Loucy (cell line): ENCODE measurements at regions not wholly inside any gene's neighbourhood (a gene's known extent, or its start where the extent isn't known, plus 50 kb on each side); places are given as distances from the start of the nearest gene placed in this dataset.

Experiments used
- H2AFZ ChIP-seq: fragments of 200-600 bp; sonication (generic); 2 replicates; pipeline ENCODE4 v1.6.0; 2016; ENCODE audit warnings: antibody characterized with exemption, mild to moderate bottlenecking, low read length, moderate library complexity
- H3F3A ChIP-seq: fragments of 200-600 bp; 2 replicates; pipeline ENCODE4 v1.6.0; 2016; ENCODE audit warnings: antibody characterized with exemption, low read depth, mild to moderate bottlenecking
- H3K27me3 ChIP-seq: fragments of 200-600 bp; sonication (generic); 2 replicates; pipeline ENCODE4 v1.6.1; 2014; ENCODE audit warnings: low read length, mild to moderate bottlenecking; ENCODE audit not compliant: insufficient read depth, poor library complexity, severe bottlenecking
- H3K36me3 ChIP-seq: fragments of 200-600 bp; sonication (generic); 2 replicates; pipeline ENCODE4 v1.6.1; 2016; ENCODE audit warnings: low read length; ENCODE audit not compliant: insufficient read depth
- H3K4me1 ChIP-seq: fragments of 200-600 bp; sonication (generic); 2 replicates; pipeline ENCODE4 v1.5.1; 2014; ENCODE audit warnings: low read length, mild to moderate bottlenecking; ENCODE audit not compliant: insufficient read depth, poor library complexity, severe bottlenecking
- H3K4me2 ChIP-seq: fragments of 200-600 bp; sonication (generic); 2 replicates; pipeline ENCODE4 v1.6.0; 2014; ENCODE audit warnings: antibody characterized with exemption, low read length, low read depth, mild to moderate bottlenecking; ENCODE audit not compliant: poor library complexity, severe bottlenecking
- H3K4me3 ChIP-seq: fragments of 200-600 bp; sonication (generic); 2 replicates; pipeline ENCODE4 v1.5.1; 2014; ENCODE audit warnings: low read length, mild to moderate bottlenecking, mixed read lengths; ENCODE audit not compliant: poor library complexity, severe bottlenecking
- H3K79me2 ChIP-seq: fragments of 200-600 bp; sonication (generic); 2 replicates; pipeline ENCODE4 v1.6.1; 2014; ENCODE audit warnings: low read length; ENCODE audit not compliant: insufficient read depth
- H3K9ac ChIP-seq: fragments of 200-600 bp; sonication (generic); 2 replicates; pipeline ENCODE4 v1.6.0; 2014; ENCODE audit warnings: mild to moderate bottlenecking, low read depth, low read length, moderate library complexity; ENCODE audit not compliant: poor library complexity, severe bottlenecking
- H3K9me2 ChIP-seq: fragments of 200-600 bp; sonication (generic); replicated peaks from 2 replicates; pipeline ENCODE4 v1.6.1; 2016; ENCODE audit warnings: low read depth, low read length, mixed read lengths
- H3K9me3 ChIP-seq: fragments of 200-600 bp; sonication (generic); 2 replicates; pipeline ENCODE4 v1.6.1; 2014; ENCODE audit warnings: mild to moderate bottlenecking, antibody characterized with exemption, low read length, low read depth; ENCODE audit not compliant: insufficient read depth
- H4K20me1 ChIP-seq: fragments of 200-600 bp; sonication (generic); 2 replicates; pipeline ENCODE4 v1.6.0; 2014; ENCODE audit warnings: antibody characterized with exemption, low read length, mild to moderate bottlenecking; ENCODE audit not compliant: insufficient read depth, poor library complexity, severe bottlenecking
- EZH2phosphoT487 ChIP-seq: fragments of 200-600 bp; IDR thresholded peaks from 2 replicates; pipeline ENCODE4 v1.6.1; 2018; ENCODE audit warnings: antibody characterized with exemption, mild to moderate bottlenecking, moderate library complexity, borderline replicate concordance
- TF ChIP-seq, protein P1 (sequence below): fragments of 200-600 bp; sonication (generic); conservative IDR thresholded peaks from 2 replicates; pipeline ENCODE4 v1.5.1; 2014; ENCODE audit warnings: mild to moderate bottlenecking, antibody characterized with exemption, low read length

DNA sequence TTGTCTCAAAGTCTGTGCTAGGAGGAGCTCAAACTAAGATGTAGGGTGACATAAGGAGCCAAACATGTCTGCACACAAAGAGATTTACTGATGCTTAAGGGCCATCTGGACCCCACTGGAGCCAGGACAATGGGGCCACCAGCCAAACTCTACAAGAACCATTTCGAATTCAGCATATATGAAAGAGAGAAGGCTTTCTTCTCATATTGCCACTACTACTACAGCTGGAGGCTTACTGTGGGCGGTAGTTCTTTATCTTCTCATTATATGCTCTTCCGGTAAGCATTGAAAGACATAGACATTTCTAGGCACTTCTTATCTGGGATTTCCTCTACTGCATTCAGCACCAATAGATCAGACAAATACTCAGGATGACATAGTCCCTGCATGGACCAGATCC lies 404.4 kb upstream of the PROK2 start:
- Histone ChIP-seq H3K27me3 (no peaks in the 10 kb centered on the region), H3K36me3 (no peaks in the 10 kb centered on the region), H3K4me1 (no peaks in the 10 kb centered on the region), H3K4me3 (no peak overlapping the region), H3F3A (no peaks in the 10 kb centered on the region), H4K20me1 (no peaks in the 10 kb centered on the region), H3K9ac (no peak overlapping the region), H3K79me2 (no peaks in the 10 kb centered on the region), H2AFZ (no peak overlapping the region), H3K9me2 (no peaks in the 10 kb centered on the region), H3K4me2 (no peak overlapping the region), H3K9me3 (no peaks in the 10 kb centered on the region)
- no peak for TF ChIP-seq EZH2phosphoT487
- TF ChIP-seq, protein P1, sequence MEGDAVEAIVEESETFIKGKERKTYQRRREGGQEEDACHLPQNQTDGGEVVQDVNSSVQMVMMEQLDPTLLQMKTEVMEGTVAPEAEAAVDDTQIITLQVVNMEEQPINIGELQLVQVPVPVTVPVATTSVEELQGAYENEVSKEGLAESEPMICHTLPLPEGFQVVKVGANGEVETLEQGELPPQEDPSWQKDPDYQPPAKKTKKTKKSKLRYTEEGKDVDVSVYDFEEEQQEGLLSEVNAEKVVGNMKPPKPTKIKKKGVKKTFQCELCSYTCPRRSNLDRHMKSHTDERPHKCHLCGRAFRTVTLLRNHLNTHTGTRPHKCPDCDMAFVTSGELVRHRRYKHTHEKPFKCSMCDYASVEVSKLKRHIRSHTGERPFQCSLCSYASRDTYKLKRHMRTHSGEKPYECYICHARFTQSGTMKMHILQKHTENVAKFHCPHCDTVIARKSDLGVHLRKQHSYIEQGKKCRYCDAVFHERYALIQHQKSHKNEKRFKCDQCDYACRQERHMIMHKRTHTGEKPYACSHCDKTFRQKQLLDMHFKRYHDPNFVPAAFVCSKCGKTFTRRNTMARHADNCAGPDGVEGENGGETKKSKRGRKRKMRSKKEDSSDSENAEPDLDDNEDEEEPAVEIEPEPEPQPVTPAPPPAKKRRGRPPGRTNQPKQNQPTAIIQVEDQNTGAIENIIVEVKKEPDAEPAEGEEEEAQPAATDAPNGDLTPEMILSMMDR: no peak

GRCh38 chr3:72188536-72188935 lies 403.6 kb upstream of the PROK2 start:
- Histone ChIP-seq H3K9me2 (no peaks in the 10 kb centered on the region), H3K9me3 (no peaks in the 10 kb centered on the region), H3F3A (no peaks in the 10 kb centered on the region), H3K79me2 (no peaks in the 10 kb centered on the region), H3K4me3 (no peak overlapping the region), H4K20me1 (no peaks in the 10 kb centered on the region), H2AFZ (no peak overlapping the region), H3K27me3 (no peaks in the 10 kb centered on the region), H3K4me1 (no peaks in the 10 kb centered on the region), H3K36me3 (no peaks in the 10 kb centered on the region), H3K4me2 (no peak overlapping the region), H3K9ac (no peak overlapping the region)
- TF ChIP-seq, protein P1: no peak

- Histone ChIP-seq H3K4me2 (no peak overlapping the region), H2AFZ (no peak overlapping the region), H3K4me1 (no peaks in the 10 kb centered on the region), H3K4me3 (no peak overlapping the region), H3K79me2 (no peaks in the 10 kb centered on the region), H4K20me1 (no peaks in the 10 kb centered on the region), H3K27me3 (no peaks in the 10 kb centered on the region), H3F3A (no peaks in the 10 kb centered on the region), H3K9ac (no peak overlapping the region), H3K9me2 (no peaks in the 10 kb centered on the region), H3K9me3 (no peaks in the 10 kb centered on the region), H3K36me3 (no peaks in the 10 kb centered on the region)
- no peak for TF ChIP-seq EZH2phosphoT487
- TF ChIP-seq, protein P1: peak; percentile 65
Observed at GRCh38 chr3:72187131-72187530, 402.2 kb upstream of the PROK2 start.
